TTC549 (cell line): ENCODE measurements at regions not wholly inside any gene's neighbourhood (a gene's known extent, or its start where the extent isn't known, plus 50 kb on each side); places are given as distances from the start of the nearest gene placed in this dataset.

ENCODE experiments used
- FAIRE-seq: peaks from 2 replicates; lab custom pipeline; 2012; peaks lifted over from hg19 to GRCh38; lab: Jason Lieb, UNC

DNA sequence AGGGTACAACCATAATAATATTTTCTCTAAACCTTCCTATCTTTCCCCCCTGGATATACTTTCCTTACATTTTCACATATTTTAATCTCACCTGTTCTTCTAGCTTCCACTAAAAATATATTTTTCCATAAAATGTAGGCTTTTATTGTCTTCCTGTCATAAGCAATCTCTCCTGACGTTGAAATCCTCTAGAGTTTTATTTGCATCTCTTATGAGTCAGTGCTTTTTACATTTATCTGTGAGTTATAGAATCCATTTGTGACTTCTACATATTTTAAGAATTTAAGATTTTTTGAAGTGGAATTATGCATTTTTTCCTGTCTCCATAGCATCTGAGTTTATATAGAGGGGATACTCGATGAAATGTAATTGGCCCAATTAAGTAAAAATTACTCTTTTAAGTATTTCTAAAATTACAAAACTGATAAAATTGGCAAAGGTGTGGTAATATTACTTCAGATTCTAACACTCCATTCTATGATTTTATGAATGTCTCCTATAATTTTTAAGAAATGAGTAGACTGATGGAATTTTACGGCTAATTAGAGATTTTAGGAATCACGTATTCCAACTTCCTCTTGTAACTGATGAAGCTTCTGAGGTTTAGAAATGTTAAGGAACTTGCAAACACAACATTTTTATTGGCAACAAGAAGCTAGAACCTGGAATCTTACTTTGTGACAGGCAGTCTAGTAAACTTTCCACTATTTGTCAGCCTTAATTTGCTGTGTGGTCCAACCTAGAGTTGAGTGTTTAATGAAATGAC lies 422.9 kb upstream of the SEMA3A start:
- FAIRE-seq, result no peak

DNA sequence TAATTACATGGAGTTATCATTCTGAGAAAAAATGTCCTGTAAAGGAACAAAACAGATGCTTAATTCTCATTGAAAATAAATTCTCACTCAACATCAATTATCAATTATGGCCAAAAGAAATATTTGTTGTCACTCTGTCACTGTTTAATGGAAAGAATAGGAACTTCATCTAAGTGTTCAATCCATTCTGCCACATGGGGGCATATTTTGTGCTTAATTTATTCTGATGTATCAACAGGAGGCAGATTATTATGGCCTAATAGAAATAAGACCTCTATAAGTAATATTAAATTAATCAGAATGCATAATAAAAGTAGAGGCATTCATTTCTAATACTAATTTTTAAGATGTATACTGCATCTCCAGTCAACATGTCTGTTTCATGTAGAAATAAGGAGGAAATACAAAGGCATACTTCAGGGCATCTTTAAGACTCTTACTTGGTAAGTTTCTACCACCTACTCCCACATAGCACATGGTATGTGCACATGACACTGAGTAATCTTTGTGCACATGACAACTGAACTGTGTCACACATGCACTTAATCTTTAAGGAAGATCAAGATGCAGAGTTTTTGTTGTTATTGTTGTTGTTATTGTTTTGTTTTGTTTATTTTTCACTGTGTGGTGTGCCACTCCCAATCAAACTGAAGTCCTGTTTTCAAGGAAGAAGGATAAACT lies 420.4 kb upstream of the SEMA3A start:
- no peak for FAIRE-seq

DNA sequence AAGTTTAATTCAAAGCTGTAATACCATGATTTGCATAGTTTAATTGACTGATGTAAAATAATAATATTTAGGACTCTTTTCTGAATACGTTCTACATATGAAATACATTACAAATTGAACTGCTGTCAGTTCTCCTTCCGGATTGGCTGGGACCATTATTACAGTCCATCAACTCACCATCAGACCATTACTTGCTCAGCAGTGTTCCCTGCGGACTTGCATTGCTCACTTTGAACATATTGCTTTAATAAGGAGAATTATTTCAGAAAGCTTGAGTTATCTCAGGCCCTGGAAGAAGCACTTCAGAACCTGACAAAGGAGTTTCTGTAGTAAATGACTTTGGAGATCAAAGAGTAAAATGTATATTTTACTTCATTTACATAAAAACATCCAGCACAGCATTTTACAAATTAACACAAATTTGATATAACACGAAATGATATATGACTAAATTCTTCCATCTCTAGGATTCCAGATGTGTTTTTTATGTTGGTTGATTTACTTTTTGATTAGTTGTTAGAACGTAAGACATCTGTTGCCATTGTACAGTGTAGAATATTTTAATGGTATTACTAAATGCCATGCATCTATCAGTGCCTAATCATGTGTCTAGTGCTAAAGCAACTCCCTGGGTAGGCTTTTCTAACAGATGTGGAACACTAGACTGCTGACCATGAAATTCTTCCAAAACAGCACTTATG lies 418.5 kb upstream of the SEMA3A start:
- FAIRE-seq, result no peak

DNA sequence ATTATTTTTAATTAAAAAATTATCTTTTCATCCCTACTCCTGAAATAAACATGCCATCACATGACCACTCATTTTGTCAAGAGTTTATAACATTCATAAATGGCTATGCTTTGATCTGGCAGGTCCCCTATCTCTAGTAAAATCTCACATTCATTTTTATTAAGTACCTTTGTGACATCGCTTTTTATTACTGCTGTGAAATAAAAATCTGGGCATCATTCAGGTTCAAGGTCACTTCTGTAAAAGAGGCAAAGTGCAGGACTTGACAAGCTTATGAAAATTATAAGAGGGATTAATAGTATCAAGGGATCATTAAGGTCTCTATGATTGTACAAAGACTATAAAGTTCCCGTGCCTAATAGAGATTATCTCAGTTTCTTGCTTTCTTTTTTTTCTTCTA lies 416.8 kb upstream of the SEMA3A start:
- no peak for FAIRE-seq

DNA sequence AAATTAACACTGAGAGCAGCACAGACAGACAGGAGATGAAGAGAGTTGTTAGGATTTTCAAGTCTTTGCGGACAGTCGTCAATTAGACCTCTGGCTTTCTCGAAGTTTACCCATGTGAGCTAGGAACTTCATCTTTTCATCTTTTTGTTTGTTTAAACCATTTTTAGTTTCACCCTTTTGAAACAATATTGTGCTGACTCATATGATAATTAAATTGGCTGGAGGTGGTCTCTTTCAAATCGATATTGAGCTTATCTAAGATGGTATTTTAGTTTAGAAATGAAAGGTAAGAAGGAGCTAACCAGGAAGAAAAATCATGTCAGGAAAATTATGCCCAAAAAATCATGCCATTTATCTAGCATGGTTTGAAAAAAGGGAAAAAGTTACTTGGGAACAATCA lies 415.8 kb upstream of the SEMA3A start:
- no peak for FAIRE-seq

DNA sequence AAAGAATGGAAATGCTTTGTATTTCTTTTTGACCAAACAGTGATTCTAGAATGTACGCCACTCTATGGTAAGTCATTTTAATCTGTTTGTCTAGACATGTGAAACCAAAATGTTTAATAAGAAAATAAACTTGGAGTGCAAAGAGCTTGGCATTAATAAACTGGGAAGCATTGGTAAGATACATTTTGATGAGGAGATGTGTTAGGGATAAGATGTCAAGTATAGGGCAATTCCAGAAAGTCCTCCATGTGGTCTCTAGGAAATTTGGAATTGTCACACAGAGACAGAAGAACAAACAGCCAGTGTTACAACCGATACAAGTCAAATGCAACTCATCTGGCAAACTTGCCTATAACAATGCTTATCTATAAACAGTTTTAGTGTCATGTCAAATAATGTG lies 410.7 kb upstream of the SEMA3A start:
- no peak for FAIRE-seq

DNA sequence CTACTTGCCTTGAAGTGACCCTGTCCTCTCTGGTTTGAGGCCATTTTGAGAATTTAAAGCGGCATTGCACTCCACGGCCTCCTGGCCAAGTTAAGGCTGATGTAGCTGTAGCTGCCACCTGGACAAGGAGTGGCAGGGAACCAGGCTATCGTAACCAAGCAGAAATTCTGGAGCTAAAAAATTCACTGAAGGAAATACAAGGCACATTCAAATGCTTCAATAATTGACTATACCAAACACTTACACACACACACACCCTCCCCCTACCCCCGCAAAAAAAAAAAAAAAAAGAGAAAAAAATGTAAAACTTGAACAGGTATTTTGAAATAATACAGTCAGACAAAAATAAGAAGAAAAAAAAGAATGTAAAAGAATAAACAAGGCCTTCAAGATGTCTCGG lies 409.0 kb upstream of the SEMA3A start:
- FAIRE-seq, result no peak

DNA sequence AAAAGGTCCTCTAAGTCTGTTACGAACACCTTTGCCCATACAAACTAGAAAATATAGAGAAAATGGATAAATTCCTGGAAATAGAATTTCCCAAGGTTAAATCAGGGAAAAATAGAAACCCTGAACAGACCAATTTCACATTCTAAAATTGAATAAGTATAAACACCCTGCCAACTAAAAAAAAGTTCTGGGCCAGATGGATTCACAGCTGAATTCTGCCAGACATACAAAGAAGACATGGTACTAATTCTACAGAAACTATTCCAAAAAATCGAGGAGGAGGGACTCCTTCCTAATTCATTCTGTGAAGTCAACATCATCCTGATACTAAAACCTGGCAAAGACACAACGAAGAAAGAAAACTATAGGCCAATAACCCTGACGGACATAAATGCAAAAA lies 400.4 kb upstream of the SEMA3A start:
- FAIRE-seq, result no peak

DNA sequence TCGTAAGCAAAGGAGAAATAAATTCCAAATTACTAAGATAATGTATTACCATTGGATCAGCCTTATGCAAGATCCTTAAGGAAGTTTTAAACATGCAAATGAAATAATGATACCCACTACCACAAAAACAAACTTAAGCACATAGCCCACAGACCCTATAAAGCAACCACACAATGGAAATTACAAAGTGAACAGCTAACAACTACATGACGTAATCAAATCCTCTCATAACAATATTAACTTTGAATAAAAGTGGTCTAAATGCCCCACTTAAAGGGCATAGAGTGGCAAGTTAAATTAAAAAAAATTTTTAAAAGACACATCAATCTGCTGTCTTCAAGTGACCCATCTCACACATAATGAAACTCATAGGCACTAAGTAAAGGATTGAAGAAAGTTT lies 397.3 kb upstream of the SEMA3A start:
- FAIRE-seq, result no peak

DNA sequence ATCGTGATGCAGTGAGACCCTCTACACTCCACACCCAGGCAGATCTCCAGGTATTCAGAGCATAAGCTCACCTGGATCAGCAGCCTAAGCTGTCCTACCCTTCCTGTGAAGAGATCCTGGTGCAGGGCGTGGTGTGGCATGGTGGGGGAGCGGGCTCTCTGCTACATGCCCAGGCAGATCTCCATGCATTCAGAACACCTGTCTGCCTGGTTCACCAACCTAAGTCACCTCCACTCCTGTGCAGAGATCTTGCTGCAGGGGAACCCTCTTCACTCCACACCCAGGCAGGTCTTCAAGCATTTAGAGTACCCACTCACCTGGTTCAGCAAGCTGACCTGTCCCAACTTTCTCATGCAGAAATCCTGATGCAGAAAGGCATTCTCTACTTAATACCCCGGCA lies 394.4 kb upstream of the SEMA3A start:
- no peak for FAIRE-seq

DNA sequence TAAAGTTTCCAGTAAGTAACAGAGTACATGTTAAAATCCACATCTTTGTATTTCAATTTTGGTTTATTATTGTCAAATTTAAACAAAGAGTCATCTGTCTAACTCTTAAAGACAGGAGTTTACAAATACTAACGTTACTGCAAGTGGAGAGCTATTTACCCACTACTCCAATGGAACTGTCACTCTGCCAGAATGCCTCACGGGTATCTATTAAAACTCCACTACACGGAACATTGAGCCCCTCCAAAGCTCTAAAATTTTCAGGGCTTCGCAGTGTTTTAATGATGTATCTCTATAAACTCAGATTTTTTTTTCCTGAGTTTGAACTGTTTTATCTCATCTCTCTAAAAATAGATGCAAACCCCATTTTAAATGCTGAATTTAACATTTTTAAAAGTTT lies 388.7 kb upstream of the SEMA3A start:
- FAIRE-seq, result no peak

DNA sequence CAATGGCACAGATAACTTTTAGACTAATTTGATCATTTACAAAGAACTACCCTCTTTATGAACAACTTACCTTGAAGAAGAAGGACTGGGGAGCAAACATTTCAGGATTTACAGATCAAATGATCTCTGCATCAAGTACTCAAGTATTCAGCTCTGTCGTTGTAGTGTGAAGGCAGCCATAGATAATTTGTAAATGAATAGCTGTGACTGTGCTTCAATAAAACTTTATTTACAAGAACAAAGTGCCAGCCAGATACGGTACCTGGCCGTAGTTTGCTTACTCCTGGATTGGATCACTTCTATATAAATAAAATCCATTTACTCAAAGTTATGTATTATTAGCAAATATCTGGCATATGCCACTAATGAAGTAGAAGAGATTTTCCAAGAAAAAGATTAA lies 388.2 kb upstream of the SEMA3A start:
- FAIRE-seq, result no peak

DNA sequence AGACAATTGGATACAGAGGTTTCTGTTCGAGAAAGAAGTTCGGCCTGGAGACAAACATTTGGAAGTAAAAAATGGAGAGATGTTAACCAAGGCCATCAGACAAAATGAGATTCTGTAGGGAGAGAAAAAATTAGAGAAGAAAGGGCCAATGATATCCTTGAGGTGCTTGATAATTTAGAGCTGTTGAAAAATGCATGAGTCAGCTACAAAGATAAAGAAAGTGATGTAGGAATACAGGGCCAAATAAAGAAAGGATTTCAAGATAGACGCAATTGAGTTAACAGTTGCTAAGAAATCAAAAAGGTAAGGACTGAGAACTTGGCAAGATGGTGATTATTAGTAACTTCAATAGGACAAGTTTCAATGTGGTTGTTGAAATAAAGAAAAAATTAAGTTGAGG lies 384.2 kb upstream of the SEMA3A start:
- no peak for FAIRE-seq

DNA sequence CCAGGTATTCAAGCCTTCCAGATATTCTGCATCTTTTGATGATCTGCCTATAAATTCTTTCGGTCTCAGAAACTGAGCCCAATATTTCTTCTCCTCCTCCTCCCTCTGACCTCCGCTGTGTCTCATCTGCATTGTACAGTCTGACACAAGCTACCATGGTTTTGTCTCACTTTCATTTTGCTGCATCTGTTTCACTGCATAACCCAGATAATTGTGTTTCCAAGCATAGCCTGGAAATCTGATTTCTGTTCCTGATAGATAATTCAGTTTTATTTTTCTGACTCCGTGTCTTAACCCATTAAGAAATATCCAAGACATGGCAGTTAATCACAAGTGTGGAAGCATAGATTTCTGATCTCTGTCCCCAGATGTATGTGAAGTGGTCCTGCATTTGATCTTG lies 374.2 kb upstream of the SEMA3A start:
- no peak for FAIRE-seq

DNA sequence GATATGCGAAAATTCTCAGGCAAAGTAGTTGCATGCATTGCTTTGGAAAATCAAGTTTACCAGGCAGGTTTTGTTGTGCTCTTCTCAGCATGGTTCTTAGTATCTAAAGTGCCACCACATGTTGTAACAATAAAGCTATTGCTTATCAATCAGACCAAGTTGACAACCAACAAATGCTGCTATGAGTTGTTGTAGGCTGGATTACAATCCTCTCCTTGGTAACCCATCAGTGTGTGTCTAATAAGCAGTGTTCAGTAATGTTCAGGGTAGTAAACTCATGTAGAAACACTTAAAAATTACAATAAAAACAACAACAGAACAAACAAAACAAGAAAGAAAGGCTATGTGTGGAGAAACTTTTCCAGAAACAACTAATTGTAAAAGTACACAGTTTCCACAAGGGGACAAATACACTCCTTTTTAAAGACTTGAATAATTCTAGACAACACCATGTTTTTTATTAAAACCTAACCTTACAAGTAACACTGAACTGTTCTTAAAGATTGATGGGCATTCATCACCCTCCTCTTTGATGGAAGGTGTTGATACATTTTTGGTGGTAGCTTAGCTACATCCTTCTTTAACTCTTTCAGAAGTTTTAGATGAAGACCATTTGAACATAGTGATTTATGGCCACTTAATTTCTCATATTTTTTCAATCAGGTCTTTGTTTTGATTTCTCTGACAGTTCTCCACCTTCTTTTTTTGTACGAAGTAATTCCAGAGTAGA lies 370.9 kb upstream of the SEMA3A start:
- no peak for FAIRE-seq

DNA sequence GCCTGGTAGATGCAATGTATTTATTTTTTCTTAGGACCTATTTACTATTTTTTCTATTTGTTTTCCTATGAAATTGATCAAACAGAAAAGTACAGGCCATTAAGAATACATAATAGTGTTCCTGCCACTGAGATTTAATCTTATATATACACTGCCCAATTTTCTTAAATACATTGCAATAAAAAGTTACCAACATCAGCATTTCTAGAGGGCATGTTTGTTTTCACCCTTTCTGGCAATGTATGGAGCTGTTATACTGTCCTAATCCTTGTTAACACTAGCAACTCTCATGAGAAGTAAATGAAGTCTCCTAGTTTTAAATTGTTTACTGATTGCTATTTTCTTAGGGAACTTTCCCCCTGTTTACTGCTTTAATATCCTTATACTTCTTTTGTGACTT lies 359.1 kb upstream of the SEMA3A start:
- FAIRE-seq, result no peak

DNA sequence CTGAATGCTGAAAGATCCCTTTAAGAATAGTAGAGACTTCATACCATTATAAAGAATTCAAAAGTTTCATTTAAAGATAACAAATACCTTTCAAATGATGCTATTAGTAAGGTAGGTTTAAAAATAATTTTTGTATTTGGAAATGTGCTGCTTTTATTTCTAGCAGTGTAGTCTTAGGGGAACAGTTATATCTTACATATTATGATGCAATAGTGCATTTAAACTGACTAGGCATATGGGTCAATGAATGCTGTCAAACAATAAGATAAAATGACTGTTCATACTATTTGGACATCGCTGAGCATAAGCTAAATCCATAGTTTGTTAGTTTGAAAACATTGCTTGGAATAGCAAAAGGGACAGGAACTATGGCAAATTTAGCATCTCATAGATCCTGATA lies 354.8 kb upstream of the SEMA3A start:
- no peak for FAIRE-seq

DNA sequence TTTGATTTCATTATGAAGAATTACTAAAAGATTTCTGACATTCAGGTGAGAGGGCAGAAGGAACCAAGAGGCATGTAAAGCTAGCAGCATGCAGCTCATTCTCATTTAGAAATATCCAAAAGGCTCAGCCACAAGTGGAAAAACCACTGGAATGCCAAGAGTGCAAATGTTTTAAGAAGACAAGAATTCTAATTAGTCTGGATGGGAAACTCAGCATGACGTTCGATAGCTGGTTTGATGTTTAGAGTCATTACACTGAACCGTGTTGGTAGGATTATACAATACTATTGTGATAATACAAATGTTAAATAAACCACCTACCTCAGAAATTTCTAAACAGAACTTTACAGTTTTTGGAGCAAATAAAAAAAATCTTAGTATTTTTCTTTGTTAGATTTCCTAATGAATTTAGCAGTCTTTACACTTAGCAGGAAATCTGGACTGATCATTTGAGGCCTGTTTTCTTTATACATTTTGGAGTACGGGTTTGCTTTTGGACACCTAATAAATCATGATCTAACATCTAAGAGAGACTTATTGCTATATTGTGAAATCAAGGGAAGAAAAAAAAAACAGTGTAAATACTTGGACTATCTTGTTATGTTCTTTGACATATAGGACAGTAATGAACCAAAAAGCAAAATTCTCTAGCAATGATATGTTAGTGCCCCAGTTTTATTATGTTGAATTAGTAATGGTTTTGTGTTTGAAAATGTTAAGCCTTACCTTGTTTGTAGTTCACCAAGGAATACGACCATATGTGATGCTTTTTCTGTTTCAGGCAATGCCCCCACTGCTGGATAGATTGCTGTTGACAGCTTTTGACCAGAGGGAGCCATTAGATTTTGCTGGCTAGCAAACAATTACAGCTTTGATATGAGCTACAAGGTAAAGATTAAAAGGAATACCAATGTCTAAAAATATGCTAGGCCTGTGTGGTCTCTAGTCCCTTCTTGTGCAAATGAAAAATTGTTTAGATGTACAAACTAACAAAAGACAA lies 354.1 kb upstream of the SEMA3A start:
- FAIRE-seq, result no peak

DNA sequence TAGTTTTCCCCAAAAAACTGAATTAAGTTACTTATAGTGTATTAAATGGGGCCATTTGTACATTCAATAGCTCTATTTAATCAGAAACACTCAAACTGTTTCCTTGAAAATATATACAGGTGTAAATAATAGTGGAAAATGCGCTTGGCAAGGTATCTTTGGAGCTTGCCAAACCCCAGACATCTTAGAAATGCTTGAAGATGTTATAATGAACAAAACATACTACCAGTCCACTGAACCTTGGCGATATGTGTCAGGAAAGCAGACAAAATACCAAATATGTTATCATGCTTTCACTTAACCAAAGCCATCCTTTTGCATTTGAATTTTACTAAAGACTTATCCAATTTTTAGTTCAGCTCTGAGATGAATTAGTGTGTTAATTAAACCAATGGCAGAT lies 352.7 kb upstream of the SEMA3A start:
- FAIRE-seq, result no peak

DNA sequence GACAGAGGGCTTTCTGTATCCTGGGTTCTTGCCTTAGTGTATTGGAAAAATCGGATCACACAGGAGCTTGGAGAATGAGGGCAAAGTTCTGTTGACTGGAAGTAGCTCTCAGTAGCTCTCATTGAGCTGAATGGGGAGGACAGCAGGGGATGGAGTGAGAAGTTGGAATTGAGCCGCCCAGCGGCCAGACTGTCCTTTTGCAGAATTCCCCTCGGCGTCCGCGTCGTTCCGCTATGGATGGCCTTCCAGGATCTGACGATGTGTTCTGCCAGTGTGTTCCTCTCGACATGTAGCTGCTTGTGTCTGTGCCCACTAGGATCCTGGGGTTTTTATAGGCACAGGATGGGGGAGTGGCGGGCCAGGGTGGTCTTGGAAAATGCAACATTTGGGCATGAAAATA lies 351.8 kb upstream of the SEMA3A start:
- no peak for FAIRE-seq

DNA sequence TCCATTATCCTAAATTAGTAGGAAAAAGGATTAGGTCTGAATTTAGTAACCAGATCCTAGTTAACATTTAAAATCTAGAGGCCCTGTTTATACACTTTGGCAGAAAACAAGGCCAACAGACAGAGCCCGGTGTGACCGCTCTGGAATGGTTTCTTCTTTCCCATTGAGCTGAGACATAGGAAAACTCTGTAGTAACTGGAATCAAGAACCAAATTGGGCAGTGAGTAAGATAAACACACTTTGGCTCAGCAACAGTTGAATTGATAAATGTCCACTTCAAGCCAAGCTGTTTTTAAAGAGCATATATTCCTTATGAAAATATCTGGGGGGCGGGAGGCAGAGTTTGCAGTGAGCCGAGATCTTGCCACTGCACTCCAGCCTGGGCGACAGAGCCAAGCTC lies 343.7 kb upstream of the SEMA3A start:
- no peak for FAIRE-seq
